ENCODE measurements at regions not wholly inside any gene's neighbourhood (a gene's known extent, or its start where the extent isn't known, plus 50 kb on each side); places are given as distances from the start of the nearest gene placed in this dataset.

DNA sequence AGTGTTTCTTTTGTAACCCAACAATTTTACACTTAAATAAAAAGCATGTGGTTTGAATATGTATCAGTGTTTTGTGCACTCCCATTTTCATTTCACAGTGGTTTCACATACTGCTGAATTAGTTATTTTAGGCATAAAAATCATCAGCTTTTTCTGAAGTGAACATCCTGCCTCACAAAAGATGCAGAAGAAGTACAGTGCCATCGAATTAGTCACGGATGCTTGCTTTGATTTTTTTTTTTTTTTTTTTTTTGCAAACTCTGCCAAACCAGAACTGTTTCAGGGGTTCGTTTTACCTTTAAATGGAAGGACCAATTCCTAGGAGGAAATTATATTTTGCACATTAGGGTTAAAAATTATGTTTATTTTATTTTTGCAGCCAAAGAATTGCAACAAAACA, 158.6 kb downstream of the RPS12 start:
- ATAC-seq, result no peak
- ChIA-PET CTCF (no interaction called here), POLR2A (ENCODE audit: unreplicated experiment) (no interaction called here)

DNA sequence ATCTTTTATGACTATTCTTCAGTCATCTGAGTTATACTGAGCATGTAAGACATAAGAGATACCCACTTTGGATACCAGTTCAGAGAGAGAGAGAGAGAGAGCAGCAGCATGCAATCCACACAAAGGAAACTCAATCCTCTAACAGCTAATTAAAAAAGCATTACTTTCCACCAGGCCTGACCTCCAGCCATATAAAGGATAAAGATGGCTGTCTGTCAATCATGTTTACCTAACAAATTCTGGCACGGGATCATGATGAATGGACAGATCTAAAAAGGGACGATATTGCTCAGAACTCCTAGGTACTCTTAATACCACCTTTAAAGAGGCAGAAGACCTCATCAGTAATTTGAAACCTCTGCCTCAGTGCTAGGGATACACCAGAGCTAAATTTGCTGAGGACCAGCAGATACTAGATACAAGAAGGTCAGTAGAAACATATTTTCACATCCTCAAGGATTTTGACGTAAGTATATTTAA, 159.2 kb downstream of the RPS12 start:
- Histone ChIP-seq H2AFZ (ENCODE audit: low read length) (no peak overlapping the region), H4K20me1 (ENCODE audit: low read length) (no peaks in the 10 kb centered on the region), H3K4me2 (ENCODE audit: low read length) (no peak overlapping the region), H3K9me3 (ENCODE audit: low read length) (no peaks in the 10 kb centered on the region), H3K4me1 (ENCODE audit: insufficient read depth, low read length) (peaks cover 37% of the 10 kb centered on the region), H3K27me3 (ENCODE audit: low read length) (no peaks in the 10 kb centered on the region), H3K9ac (ENCODE audit: low read length) (no peak overlapping the region), H3K4me3 (ENCODE audit: low read length) (no peak overlapping the region), H3K27ac (ENCODE audit: low read length) (no peak overlapping the region), H3K36me3 (ENCODE audit: low read depth, low read length) (no peaks in the 10 kb centered on the region), H3K9me2 (replicated peaks; ENCODE audit: low read length) (no peaks in the 10 kb centered on the region), H3K79me2 (ENCODE audit: low read length) (no peaks in the 10 kb centered on the region), H3F3A (ENCODE audit: low read length, unreplicated experiment) (no peaks in the 10 kb centered on the region)
- no TSS peak for BruUV-seq (replicated peaks)
- TF ChIP-seq EZH2phosphoT487 (IDR thresholded peaks at IDR 0.05; ENCODE audit: borderline replicate concordance, low read length), result no peak
- TF ChIP-seq CTCF (conservative IDR thresholded peaks at IDR 0.05; ENCODE audit: low read depth, low read length), result no peak
- TF ChIP-seq EZH2 (IDR thresholded peaks at IDR 0.05; ENCODE audit: low read length, unreplicated experiment), result no peak
- CTCF ChIA-PET, result no interaction called here
- no peak for ATAC-seq
- no peak for DNase-seq
- POLR2A ChIA-PET (ENCODE audit: unreplicated experiment), result no interaction called here
- intact Hi-C loops (cut with micrococcal nuclease), result no loop called here

More for the DNA sequence above, 158.6 kb downstream of the RPS12 start:
- Histone ChIP-seq H3K9me2 (replicated peaks; ENCODE audit: low read length) (no peaks in the 10 kb centered on the region), H2AFZ (ENCODE audit: low read length) (no peak overlapping the region), H3K27me3 (ENCODE audit: low read length) (no peaks in the 10 kb centered on the region), H3K9me3 (ENCODE audit: low read length) (no peaks in the 10 kb centered on the region), H3F3A (ENCODE audit: low read length, unreplicated experiment) (no peaks in the 10 kb centered on the region), H3K27ac (ENCODE audit: low read length) (no peak overlapping the region), H3K36me3 (ENCODE audit: low read depth, low read length) (no peaks in the 10 kb centered on the region), H3K79me2 (ENCODE audit: low read length) (no peaks in the 10 kb centered on the region), H3K4me1 (ENCODE audit: insufficient read depth, low read length) (peaks cover 42% of the 10 kb centered on the region), H3K4me2 (ENCODE audit: low read length) (no peak overlapping the region), H3K9ac (ENCODE audit: low read length) (no peak overlapping the region), H4K20me1 (ENCODE audit: low read length) (no peaks in the 10 kb centered on the region), H3K4me3 (ENCODE audit: low read length) (no peak overlapping the region)
- DNase-seq, result no peak
- no TSS peak for BruUV-seq (replicated peaks)
- TF ChIP-seq EZH2phosphoT487 (IDR thresholded peaks at IDR 0.05; ENCODE audit: borderline replicate concordance, low read length) (no peak), CTCF (conservative IDR thresholded peaks at IDR 0.05; ENCODE audit: low read depth, low read length) (no peak), EZH2 (IDR thresholded peaks at IDR 0.05; ENCODE audit: low read length, unreplicated experiment) (no peak)
- intact Hi-C loops (cut with micrococcal nuclease), result no loop called here

DNA sequence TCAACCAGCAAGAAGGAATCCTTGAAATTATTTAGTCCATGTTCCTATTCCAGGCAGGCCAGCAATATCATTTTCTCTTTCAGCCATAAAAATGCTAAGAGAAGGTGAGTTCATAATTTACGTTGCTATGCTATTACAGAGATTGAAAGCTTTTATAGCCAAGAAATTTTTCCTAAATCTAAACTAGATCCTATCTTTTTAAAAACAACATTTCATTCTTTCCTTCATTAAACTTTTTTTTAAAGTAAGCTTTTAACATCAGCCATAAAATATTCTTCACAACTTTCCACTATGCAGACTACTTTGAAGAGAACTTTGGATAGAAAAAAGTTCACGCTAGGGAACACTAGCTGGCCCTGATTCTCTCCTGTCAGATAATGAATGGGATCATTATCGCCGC, 159.8 kb downstream of the RPS12 start:
- ATAC-seq (no peak), DNase-seq (no peak)
- no peak overlapping the region for H2AFZ ChIP-seq (ENCODE audit: low read length)
- no TSS peak for BruUV-seq (replicated peaks)
- no peak overlapping the region for H3K27ac ChIP-seq (ENCODE audit: low read length)
- H3K4me2 ChIP-seq (ENCODE audit: low read length), result no peak overlapping the region
- H3K9ac ChIP-seq (ENCODE audit: low read length), result no peak overlapping the region
- H3K27me3 ChIP-seq (ENCODE audit: low read length), result no peaks in the 10 kb centered on the region
- H4K20me1 ChIP-seq (ENCODE audit: low read length), result no peaks in the 10 kb centered on the region
- ChIA-PET POLR2A (ENCODE audit: unreplicated experiment) (no interaction called here), CTCF (no interaction called here)
- TF ChIP-seq EZH2 (IDR thresholded peaks at IDR 0.05; ENCODE audit: low read length, unreplicated experiment) (no peak), EZH2phosphoT487 (IDR thresholded peaks at IDR 0.05; ENCODE audit: borderline replicate concordance, low read length) (no peak), CTCF (conservative IDR thresholded peaks at IDR 0.05; ENCODE audit: low read depth, low read length) (no peak)
- intact Hi-C loops (cut with micrococcal nuclease), result no loop called here
- no peaks in the 10 kb centered on the region for H3K9me2 ChIP-seq (replicated peaks; ENCODE audit: low read length)
- no peaks in the 10 kb centered on the region for H3K9me3 ChIP-seq (ENCODE audit: low read length)
- no peak overlapping the region for H3K4me3 ChIP-seq (ENCODE audit: low read length)
- peaks cover 34% of the 10 kb centered on the region for H3K4me1 ChIP-seq (ENCODE audit: insufficient read depth, low read length)
- no peaks in the 10 kb centered on the region for H3F3A ChIP-seq (ENCODE audit: low read length, unreplicated experiment)
- H3K36me3 ChIP-seq (ENCODE audit: low read depth, low read length), result no peaks in the 10 kb centered on the region
- no peaks in the 10 kb centered on the region for H3K79me2 ChIP-seq (ENCODE audit: low read length)
